Endometrium (tissue), 2 donors: ENCODE measurements at regions not wholly inside any gene's neighbourhood (a gene's known extent, or its start where the extent isn't known, plus 50 kb on each side); places are given as distances from the start of the nearest gene placed in this dataset.
"Not testable (repeated sequence)": the region's sequence is repeated elsewhere in the genome, so short reads cannot be mapped to it uniquely, and the experiment has no call there.

Source experiments
- FAIRE-seq: peaks from 2 replicates; lab custom pipeline; 2012; peaks lifted over from hg19 to GRCh38; lab: Jason Lieb, UNC
- donor health status: control.
- donor health status: control.

DNA sequence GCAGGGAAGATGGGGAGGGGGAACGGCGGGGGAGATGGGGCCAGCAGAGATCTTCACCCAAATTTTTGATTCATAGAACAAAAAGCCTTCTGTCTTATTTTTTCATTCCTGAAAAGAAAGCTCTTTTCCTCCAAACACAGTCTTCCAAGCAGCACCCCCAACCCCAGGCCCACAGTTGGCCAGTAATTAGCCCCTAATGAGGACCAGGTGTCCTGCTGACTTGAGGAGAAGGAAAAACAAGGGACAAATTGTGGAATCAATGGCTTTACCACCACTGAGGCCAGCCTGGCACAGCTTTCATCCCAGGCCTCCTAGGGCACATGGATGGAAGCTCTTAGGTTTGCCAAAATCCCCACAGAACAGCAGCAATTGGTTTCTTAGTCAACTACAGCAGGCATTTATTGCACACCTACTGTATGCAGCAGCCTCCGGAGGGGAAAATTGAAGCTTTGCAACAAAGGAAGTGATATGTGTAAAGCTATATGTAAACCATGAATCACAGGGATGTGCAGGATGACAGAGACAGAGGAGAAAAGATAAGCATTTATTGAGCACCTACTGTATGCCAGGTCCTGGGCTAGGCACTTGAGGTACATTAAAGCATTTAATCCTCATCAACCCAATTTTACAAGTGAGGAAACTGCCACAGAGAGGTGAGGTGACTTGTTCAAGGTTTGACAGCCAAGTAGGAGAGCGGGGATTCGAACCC is 199.5 kb downstream of the TBC1D2B start:
- FAIRE-seq, result no peak

DNA sequence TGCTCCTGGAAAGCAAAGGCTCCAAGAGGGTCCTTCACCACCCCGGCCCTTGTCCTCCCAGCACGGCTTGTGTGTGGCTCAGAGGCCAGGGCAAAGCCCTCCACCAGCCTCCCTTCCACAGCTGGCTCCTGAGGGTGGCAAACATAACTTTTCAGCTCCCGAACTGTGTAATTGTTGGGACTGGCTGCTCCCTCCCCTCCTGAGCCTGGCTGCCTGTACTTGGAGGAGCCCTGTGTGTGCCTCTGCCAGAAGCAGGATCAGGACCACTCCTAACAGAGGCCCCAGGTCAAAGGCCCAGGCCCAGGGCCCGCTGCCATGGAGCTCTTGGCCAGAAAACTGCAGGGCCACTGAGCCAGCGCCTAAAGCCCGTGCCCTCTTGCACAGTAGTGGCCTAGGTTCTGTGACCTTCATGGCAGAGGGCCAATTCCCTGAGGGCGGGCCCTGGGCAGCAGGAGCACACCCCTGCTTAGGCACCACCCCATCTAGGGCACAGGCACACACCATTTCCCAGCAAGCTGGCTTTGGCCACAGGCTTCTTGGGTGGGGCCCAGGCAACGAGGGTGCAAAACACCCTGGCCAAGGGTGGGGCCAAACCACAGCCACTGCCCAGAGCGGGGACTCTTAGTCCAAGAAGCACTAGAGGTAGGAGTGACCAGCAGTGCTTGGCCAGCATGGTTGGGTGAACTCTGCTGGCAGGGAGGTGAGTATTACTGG is 201.2 kb downstream of the TBC1D2B start:
- FAIRE-seq, result not testable (repeated sequence)

DNA sequence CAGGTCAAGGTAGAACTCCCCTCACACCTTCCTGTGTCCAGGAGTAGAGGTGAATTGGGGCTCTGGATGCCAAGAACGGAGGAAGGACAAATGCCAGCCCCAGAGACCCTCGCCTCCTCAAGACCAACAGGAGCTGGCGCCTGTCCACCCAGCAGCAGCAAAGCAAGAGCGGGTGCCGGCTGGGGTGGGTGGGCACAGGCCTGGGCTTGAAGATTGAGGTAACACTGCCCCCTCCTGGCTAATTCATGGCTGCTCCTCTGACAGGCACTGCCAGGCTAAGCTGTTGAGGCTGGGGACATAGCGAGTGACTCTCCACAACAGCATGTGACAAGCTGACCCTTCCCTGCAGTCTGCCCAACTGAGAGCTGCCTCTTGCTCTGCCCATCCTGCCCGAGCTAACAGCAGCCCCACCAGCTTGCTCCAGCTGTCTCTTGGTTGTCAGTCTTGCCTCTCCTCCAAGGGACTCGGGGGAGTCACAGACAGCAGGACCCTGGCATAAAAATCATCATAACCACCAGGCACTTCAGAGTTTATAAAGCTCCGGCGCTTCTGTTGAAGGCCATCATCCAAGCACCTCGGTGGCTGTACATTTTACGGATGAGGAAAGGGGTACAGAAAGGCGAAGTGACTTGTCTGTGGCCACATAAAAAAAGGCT is 202.3 kb downstream of the TBC1D2B start:
- FAIRE-seq, result not testable (repeated sequence)

DNA sequence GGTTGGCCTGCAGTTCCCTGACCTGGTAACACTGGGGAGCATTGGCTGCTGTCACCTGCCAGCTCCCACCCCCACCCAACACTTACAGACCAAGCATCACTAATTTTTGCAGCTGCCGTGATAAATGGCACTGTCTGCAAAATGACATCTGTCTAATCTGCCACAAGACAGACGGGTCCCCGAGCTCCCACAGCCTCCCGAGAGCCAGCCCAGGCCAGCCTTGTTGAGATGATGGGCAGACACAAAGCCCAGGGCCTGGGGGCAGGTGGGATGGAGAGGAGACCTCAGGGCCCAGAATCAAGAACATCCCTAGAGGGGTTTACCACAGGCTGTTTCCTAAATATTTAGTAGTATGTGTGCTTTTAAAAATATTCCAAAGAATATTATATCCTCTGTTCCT is 203.4 kb downstream of the TBC1D2B start:
- FAIRE-seq, result no peak

DNA sequence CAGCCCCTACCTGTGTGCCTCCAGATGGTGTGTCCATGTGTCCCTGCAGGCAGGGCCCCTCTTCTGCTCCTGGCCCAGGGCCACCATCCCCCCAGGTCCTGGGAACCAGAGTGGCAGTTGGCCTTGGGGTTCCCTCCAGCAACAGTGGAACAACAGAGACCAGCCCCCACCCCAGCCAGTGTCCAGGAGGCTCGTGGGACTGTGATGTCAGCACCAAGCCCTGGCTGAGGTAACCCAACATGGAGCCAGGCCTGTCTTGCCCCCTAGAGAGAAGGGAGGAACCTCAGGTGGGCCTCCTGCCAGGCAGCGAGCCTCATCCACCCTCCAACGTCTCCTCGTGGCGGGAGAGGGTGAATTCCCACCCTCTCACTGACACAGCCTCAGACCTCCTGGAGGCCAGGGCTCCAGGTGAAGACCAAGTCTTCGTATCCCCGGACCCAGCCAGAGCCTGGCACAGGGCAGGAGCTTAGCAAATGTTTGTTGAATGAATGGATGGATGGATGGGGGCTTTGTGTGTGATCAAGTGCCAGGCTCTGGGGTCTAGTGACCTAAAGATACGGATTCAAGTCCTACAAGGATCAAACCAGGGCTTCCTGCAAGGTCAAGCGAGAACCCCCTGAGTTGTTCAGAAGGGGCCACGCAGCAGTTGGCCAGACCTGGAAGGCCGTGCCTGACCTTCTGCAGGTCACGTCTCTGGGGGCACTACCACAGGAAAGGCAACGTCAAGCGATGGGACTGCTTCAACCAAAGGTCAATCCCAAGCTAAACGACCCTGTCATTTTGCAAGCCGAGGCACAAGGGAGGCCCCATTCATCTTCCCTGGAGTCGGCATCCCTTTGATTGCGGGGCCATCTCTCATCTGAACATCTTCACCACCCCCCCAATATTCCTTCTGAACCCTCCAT is 204.7 kb downstream of the TBC1D2B start:
- not testable (repeated sequence) for FAIRE-seq

DNA sequence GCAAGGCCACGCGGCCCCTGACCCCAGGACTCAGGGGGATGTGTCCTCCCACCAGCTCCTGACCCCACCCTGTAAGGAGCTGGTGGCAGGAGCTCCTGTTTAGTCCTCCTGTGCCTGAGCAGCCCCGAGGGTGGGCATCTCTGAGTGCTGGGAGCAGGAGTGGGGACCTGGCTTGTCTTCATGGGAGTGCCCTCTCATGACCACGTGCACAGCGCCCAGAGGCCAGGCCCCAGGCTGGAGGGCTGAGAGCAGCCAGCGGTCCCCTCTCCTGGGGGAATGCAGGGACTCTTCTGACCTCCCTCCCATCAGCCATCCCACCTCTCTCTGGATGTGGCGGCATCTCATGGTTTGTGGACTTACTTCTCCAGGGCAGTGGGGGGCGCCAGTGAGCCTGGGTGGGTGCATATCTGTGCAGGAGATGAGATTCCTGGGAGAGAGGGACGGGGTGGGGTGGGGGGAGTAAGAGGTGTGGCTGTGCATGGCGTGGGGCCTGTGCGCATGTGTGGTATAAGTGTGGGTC is 205.6 kb downstream of the TBC1D2B start:
- no peak for FAIRE-seq

DNA sequence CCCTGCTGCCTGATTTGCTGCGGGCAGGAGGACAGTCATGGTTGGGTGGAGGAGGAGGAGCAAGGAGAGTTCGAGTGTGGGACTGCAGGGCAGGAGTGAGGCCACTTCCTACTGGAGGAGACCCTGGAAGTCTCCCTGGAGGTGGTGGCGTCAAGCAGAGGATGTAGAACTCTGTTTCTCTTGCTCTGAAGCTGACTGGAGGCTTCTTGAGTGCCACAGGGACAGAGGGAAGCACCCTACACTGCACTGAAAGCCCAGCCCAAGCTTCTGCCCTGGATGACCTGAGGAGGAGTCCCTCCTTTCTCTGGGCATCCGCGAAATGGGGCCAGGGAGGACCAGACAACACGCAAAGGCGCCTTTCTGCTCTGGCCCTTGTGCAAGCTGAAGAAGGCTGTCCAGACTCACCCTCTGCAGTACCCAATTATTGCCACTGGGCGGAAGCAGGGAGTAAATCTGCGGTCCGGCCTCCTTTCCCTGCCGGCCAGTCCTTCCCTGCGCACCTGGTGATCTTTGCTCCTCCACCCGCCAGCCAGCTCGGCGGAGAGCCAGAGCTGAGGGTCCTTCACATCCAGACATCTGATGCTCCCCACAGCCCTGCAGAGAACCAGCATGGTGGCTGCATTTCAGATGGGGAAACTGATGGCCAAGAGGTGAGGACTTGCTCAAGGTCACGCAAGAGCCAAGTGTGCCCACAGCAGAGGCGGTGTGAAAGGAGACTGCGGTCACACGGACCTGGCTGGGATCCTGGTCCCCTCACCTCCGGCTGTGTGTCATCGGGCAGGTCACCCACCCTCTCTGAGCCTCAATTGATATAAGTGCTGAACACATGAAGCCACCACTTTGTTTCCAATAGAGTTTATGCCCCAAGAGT is 207.1 kb downstream of the TBC1D2B start:
- FAIRE-seq, result no peak

DNA sequence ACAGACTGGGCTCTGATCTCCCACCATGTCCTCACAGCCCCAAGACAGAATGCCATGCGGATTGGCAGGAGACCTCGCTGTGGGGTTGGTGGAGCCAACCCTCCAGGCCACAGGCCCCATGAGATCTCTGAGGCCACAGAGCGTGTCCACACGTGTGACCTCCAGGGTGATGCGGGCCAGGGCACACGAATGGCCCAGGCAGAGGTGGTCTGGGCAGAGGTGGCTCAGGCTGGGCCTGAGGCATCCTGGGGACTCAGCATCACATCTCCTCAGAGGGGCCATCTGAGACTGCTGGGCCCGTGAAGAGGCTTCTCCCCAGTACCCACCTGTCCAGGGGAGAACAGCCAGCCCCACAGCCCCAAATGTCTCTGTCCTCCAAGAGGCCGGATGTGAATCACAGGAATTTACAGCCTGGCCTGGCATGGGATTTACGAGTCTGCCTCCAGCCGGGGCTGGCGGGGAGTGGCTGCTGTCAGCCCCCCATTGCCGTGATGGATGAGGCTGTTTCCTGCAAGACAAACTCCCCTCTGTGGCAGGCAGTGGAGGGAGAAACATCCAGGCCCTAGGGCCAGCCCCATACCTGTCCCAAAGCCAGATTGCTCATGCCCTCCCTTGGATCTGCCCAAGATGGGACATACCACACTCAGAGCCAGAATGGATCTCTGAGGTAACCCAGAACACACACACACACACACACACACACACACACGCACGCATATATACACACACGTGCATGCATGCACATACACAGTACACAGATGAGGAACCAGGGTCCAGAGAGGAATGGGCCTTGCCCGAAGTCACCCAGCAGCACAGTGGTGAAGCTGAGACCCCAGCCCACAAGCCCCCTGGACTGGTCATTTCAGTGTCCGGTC is 208.3 kb downstream of the TBC1D2B start:
- FAIRE-seq, result no peak

DNA sequence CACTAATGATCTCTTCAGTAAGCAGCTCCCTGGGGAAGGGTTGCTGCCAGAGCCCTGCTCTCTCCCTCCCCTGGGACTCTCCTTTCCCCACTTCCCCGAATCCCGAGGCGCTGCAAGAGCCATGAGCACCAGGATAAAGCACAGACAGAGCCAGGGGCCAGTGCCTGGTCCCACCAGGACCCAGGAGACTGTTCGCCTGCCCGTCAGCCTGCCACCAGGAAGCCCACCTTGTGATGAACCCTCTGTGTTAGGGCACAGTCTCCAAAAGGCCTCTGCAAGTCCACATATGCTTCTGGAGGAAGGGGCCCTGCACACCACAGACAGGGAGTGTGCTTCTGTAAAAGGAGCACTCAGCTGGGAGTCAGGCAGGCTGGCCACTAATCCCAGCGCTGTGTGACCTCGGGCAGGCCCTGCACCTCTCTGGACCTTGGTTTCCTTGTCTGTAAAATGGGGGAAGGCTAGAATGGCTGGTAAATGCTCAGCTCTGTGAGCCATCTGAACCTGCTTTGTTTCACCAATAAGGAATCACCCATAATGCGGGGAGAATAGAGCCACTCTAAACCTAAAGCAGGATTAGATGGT is 209.4 kb downstream of the TBC1D2B start:
- FAIRE-seq, result not testable (repeated sequence)

DNA sequence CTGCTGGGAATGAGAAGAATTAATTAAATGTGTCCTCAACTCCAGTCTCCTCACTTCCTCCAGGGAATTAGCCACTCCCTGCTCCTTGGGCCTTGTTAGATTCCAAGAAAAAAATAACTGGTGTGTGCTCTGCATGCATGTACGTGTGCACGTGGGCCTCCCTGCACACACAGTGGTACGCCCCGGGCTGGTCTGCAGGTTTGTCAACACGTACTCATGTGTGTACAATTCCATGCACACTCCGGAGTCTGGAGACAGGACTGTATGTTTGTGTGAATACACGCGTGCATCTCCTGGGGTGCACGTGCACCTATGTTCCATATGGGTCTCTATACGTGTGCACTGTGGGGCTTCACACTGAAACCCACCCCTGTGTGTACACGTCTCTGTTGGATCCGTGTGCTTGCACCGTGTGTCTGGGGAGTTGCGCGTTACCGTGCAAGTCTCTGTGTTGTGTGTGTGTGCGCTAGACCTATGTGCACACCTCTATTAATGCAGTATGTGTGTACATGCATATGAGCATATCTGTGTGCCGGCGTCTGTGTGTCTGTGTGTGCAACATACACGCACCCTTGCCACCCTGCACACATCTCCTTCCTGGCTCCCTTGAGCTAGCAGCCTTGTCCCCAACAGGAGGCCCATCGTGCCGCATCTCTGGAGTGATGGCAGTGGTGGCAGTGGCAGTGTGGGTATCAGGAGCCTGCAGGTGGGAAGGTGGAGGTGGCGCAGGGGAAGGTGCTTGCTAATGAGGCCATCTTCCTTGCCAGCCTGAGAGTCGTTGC is 210.1 kb downstream of the TBC1D2B start:
- no peak for FAIRE-seq

DNA sequence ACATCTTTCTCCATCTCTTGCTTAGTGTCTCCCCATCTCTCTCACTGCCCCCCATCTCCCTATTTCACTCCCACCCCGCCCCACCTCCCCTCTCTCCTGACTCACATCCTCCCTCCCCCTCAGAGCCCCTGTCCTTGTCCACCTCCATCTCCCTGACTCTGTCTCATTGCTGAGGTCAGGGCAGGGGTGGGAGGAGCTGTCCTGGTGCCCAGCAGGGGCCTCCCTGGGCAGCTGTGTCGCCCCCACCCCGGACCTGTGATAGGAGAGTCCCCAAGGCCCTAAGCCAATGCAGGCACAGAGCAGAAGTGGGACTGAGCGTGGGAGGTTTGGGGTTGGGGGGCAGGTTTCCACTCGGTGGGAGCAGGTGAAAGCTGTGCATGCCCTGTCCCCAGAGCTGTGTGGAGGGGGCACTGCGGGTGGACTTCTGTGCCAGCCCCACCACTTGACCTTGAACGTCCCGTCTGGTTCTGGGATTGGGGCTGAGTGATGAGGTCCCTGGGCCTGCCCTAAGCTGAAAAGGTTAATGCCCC is 210.8 kb downstream of the TBC1D2B start:
- no peak for FAIRE-seq

DNA sequence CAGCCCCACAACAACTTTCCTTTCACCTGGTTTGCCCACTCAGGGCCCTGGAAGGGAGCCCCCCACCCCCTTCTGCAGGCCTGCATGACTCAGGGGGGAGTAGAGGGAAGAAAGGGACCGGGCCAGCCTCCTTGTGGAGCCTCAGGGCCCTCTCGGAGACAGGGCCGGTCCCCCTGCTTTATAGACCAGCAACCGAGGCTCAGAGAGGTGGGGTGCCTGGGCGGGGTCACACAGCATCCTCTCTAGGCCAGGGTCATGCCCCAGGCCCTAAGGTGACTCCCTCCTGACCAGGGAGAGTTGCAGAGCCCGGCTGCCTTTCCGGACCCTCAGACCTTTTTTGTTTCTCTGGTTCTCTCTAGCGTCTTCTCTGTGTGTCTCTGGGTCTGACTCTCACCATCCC is 211.3 kb downstream of the TBC1D2B start:
- no peak for FAIRE-seq

DNA sequence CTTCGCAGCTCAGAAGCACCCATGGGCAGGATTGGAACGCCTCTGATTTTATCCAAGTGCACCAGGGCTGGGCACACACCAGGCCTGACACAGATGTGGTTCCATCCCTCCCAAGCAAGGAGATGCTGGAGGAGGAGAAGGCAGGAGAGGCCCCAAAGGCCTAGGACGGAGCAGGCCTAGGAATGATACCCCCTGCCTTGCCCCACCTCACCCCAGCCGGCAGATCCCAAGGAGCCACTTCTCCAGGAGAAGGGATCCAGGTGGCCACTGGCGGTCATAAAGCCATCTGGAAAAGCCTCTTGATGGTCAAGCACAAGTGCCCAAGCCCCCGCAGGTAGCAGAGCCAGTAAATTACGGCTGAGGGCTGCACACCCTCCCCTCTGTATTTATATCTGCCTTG is 211.8 kb downstream of the TBC1D2B start:
- no peak for FAIRE-seq

DNA sequence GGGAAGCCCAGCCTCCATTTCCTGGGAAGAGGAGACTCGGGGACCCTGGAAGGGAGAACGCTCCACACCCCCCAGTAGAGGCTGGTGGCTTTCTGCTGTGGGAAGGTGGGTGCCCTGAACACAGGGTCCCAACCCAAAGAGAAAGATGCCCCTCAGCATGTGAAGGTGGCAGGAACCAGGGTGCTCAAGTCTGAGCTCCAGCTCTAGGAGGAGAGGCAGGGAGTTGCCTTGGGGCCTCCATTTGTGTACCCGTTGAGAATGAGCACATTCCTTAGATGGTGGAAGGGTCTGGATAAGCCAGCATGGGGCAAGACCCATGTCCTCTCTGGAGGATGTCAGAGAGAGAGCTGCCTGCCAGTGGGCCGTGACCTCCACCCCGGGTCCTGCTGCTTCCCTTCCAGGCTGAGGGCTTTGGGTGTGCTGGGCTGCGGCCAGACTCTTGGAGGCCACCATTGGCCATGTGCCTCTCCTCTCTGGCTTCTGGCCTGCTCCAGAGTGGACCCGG is 212.4 kb downstream of the TBC1D2B start:
- FAIRE-seq, result no peak

DNA sequence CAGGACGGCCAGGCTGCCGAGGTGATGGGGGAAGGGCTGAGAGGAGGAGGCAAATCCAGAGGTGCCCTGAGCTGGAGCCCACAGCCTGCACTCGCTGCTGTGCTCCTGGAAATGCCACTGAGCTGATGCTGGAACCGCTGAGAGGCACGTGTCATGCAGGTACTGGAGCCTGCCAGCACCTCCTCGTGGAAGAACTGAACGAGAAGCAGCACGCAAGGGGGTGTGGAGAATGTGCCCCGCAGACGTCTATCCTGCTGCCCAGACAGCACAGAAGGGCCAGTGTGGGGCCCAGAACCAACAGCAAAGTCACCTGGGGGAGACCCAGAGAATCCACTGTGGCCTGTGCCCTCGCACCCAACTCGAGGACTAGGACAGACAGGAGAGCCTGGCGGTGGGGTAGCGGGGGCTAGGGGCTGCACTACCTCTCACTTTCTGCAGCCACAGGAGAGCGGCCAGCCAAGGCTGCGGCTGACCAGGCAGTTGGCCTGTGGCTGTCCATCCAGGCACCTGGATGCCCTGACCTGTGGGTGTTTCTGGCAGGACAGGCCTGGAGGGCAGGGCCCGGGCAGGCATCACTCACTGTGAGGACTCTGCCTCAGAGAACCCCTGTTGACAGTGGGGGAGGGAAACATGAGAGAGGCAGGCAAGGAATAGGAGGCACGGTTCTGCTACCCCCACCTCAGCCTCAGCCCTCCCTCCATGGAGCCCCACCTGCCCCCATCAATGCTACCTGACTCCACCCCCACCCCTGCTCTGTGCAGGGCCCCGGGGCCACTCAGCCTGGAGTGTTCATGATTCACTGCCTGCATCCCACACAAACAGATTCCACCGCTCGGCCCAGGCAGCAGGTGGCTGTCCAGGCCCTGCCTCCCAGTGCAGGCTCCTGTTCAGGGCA is 213.1 kb downstream of the TBC1D2B start:
- FAIRE-seq, result no peak

DNA sequence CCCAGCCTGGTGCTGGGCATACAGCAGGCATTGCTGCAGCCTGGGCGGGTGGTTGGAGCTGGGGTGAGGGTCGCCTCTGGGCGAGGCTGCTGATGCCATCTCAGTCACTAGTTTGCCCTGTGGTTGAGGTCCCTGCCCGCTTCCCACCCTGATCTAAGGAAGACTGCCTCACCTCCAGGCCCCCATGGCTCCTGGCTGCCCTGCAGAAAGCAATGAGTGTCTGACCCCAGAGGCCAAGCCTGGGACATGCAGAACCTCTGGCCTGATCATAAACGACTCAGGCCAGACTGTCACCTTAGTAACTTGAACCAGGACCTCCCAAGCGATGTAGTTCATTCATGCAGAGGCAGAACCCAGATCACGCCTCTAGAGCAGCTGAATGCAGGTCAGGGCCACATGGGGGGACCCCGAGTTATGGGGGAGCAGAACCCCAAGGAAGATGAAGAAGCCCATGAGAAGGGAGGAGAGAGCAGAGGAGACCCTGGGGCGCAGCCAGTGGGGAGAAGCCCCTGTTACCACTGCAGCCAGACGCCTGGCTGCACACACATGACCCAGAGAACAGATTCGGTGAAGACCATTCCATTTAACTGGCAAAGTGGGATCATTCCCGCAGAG is 213.9 kb downstream of the TBC1D2B start:
- FAIRE-seq, result no peak

DNA sequence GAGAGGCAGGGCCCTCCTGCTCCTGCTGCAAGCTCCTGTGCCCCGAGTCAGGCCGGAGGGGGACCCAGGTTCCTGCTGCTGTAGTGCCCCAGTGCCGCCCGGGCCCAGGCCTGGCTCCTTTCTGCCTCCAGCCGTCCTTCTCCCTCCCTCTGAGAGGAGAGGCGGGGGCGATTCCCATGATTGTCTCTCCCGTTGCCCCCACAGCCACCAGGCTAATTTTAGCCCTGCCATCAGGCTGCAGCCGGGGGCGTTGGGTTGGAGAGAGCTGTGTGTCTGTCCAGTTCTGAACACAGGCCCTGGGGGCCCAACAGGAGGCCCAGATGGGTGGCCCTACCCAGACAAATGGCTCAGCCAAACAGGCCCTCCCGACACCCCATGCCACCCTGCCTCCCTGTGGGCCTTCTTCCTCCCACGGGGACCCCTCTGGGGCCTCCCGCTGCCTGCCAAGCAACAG is 214.8 kb downstream of the TBC1D2B start:
- FAIRE-seq, result no peak
